NCI-H1436 (cell line): ENCODE measurements at regions not wholly inside any gene's neighbourhood (a gene's known extent, or its start where the extent isn't known, plus 50 kb on each side); places are given as distances from the start of the nearest gene placed in this dataset.

Source experiments
- DNase-seq: peaks from one replicate; lab custom pipeline; 2025; lab: John Stamatoyannopoulos, UW

GRCh38 chr5:98614341-98614740, 159.1 kb upstream of the RGMB start:
- DNase-seq, result no peak

GRCh38 chr5:98621821-98622220, 151.6 kb upstream of the RGMB start:
- no peak for DNase-seq

- DNase-seq, result no peak
These were observed 149.2 kb upstream of the RGMB start for GRCh38 chr5:98624145-98624880.

GRCh38 chr5:98627121-98627520, 146.3 kb upstream of the RGMB start:
- no peak for DNase-seq

GRCh38 chr5:98630621-98631020, 142.8 kb upstream of the RGMB start:
- DNase-seq, result no peak

GRCh38 chr5:98631311-98632054, 142.0 kb upstream of the RGMB start:
- DNase-seq, result no peak

GRCh38 chr5:98635656-98636055, 137.8 kb upstream of the RGMB start:
- no peak for DNase-seq

- no peak for DNase-seq
These were observed 136.3 kb upstream of the RGMB start for GRCh38 chr5:98637116-98637515.

- DNase-seq, result no peak
These were observed 135.9 kb upstream of the RGMB start for GRCh38 chr5:98637557-98637956.

- no peak for DNase-seq
These were observed 135.4 kb upstream of the RGMB start for GRCh38 chr5:98638111-98638510.

GRCh38 chr5:98638701-98639100, 134.8 kb upstream of the RGMB start:
- DNase-seq, result no peak

- DNase-seq, result no peak
These were observed 134.2 kb upstream of the RGMB start for GRCh38 chr5:98639274-98639673.

GRCh38 chr5:98641671-98642070, 131.8 kb upstream of the RGMB start:
- DNase-seq, result no peak

- no peak for DNase-seq
These were observed 129.9 kb upstream of the RGMB start for GRCh38 chr5:98643569-98643968.

GRCh38 chr5:98651715-98652114, 121.7 kb upstream of the RGMB start:
- DNase-seq, result no peak

- no peak for DNase-seq
These were observed 117.2 kb upstream of the RGMB start for GRCh38 chr5:98656125-98656795.

GRCh38 chr5:98656796-98657195, 116.7 kb upstream of the RGMB start:
- DNase-seq, result no peak

- no peak for DNase-seq
These were observed 115.9 kb upstream of the RGMB start for GRCh38 chr5:98657559-98657958.

GRCh38 chr5:98663521-98663920, 109.9 kb upstream of the RGMB start:
- no peak for DNase-seq

GRCh38 chr5:98664736-98665135, 108.7 kb upstream of the RGMB start:
- DNase-seq, result no peak

- DNase-seq, result no peak
These were observed 93.5 kb upstream of the RGMB start for GRCh38 chr5:98679963-98680362.

- DNase-seq, result no peak
These were observed 83.5 kb upstream of the RGMB start for GRCh38 chr5:98690002-98690401.

GRCh38 chr5:98694902-98695301, 78.6 kb upstream of the RGMB start:
- DNase-seq, result no peak
